B cell (primary cell): ENCODE measurements at regions not wholly inside any gene's neighbourhood (a gene's known extent, or its start where the extent isn't known, plus 50 kb on each side); places are given as distances from the start of the nearest gene placed in this dataset.

Source experiments
- CTCF ChIP-seq: fragments of 200-600 bp; IDR thresholded peaks from one replicate; pipeline ENCODE4 v1.8.0; 2022; ENCODE audit warnings: antibody characterized with exemption, mild to moderate bottlenecking
- EZH2 ChIP-seq: IDR thresholded peaks from 2 replicates; pipeline ENCODE4 v1.6.1; 2012; ENCODE audit warnings: borderline replicate concordance, low read depth, mild to moderate bottlenecking, moderate library complexity, low read length; ENCODE audit not compliant: insufficient read depth, poor library complexity, severe bottlenecking

GRCh38 chr6:142011775-142012174, 121.0 kb upstream of the GJE1 start:
- TF ChIP-seq CTCF = no peak
- no peak for TF ChIP-seq EZH2
